ENCODE measurements at regions not wholly inside any gene's neighbourhood (a gene's known extent, or its start where the extent isn't known, plus 50 kb on each side); places are given as distances from the start of the nearest gene placed in this dataset.

DNA sequence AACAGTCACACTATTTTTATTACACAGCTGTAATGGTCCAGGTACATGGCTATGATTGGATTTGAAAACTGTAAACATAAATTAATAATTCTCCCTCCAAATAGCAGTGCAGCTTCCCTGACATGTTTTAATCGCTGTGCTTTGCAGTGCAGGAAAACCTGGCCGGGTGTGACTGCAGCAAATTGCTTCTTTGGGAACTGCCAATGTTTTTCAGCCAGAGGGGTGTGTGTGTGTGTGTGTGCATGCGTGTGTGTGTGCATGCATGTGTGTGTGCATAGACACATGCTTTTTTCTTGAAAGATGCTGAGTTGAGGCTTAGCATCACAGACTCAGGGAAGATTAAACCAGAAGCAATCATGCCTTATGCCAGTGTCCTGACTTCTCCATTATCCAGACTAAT is 231.2 kb downstream of the PRDM2 start:
- intact Hi-C loops (cut with DNase I; ENCODE audit: low total_unique reads) = no loop called here
- H3K4me3 ChIP-seq (ENCODE audit: low read depth, poor library complexity, severe bottlenecking) = no peak overlapping the region
- no peak for TF ChIP-seq POLR2A (IDR thresholded peaks at IDR 0.05)
- TF ChIP-seq, protein P1, sequence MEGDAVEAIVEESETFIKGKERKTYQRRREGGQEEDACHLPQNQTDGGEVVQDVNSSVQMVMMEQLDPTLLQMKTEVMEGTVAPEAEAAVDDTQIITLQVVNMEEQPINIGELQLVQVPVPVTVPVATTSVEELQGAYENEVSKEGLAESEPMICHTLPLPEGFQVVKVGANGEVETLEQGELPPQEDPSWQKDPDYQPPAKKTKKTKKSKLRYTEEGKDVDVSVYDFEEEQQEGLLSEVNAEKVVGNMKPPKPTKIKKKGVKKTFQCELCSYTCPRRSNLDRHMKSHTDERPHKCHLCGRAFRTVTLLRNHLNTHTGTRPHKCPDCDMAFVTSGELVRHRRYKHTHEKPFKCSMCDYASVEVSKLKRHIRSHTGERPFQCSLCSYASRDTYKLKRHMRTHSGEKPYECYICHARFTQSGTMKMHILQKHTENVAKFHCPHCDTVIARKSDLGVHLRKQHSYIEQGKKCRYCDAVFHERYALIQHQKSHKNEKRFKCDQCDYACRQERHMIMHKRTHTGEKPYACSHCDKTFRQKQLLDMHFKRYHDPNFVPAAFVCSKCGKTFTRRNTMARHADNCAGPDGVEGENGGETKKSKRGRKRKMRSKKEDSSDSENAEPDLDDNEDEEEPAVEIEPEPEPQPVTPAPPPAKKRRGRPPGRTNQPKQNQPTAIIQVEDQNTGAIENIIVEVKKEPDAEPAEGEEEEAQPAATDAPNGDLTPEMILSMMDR (IDR thresholded peaks at IDR 0.05) = no peak
- 37 to 42% methylated on average over 3 of the region's 3 CpGs for WGBS, 2 donors
- DNase-seq (ENCODE audit: low spot score in 2 of 2) = no peak

DNA sequence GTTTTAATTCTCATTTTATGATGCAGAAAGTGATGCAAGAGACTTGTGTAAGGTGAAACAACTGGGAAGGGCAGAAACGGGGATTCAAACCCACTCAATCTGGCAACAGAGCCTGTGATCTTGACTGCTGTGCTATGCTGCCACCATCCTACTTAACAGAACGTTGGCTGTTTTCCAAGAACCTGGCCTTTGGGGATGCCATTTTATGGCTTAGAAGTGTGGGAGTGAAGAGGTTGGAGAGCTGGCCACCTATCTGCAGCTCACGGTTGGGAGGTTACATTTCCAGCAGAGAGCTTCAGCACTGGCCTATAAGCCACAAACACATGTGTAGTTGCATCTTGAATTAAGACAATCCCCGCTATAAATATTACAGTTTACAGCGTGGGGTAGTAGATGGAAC is 235.3 kb downstream of the PRDM2 start:
- TF ChIP-seq, protein P1 (IDR thresholded peaks at IDR 0.05) = no peak
- no peak for TF ChIP-seq POLR2A (IDR thresholded peaks at IDR 0.05)
- DNase-seq (ENCODE audit: low spot score in 2 of 2) = no peak
- 71 to 73% methylated on average over 5 of the region's 5 CpGs for WGBS, 2 donors
- intact Hi-C loops (cut with DNase I; ENCODE audit: low total_unique reads) = no loop called here
- no peak overlapping the region for H3K4me3 ChIP-seq (ENCODE audit: low read depth, poor library complexity, severe bottlenecking)

DNA sequence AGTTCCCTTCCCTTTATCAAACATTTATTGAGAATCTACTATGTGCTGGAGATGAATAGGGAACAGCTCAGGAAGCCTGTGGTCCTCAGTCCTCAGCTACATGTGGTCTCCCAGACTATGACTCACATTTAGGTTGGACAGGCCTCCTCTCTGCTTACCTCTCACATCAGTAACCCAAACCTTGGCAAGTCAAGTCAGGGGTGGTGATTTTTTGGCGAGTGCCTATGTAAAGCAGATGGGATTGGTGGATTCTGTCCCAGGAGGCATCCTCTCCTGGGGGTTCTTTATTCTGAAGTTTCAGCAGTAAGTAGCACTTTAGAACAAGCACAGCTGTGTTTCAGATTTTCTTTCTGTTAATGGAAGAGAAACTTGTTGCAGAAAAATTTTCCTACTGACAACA is 241.3 kb downstream of the PRDM2 start:
- intact Hi-C loops (cut with DNase I; ENCODE audit: low total_unique reads) = no loop called here
- DNase-seq (ENCODE audit: low spot score in 2 of 2) = no peak
- WGBS, 2 donors = 75 to 100% methylated on average over 1 of the region's 1 CpG
- H3K4me3 ChIP-seq (ENCODE audit: low read depth, poor library complexity, severe bottlenecking) = no peak overlapping the region
- TF ChIP-seq POLR2A (IDR thresholded peaks at IDR 0.05) = no peak
- TF ChIP-seq, protein P1 (IDR thresholded peaks at IDR 0.05) = no peak

DNA sequence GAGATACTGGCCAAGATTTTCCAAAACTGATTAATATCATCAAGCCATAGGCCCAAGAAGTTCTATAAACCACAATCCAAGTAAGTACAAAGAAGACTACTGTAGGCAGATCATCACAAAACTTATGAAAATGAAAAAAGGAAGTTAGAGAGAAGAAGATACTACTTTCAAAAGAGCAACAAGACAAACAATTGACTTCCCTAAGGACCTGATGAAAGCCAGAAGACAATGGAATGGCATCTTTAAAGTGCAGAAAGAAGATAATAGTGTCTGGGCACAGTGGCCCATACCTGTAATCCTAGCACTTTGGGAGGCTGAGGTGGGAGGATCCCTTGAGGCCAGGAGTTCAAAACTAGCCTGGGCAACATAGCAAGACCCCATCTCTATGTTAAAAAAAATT is 243.1 kb downstream of the PRDM2 start:
- TF ChIP-seq, protein P1 (IDR thresholded peaks at IDR 0.05) = no peak
- no peak for TF ChIP-seq POLR2A (IDR thresholded peaks at IDR 0.05)
- intact Hi-C loops (cut with DNase I; ENCODE audit: low total_unique reads) = no loop called here
- no peak overlapping the region for H3K4me3 ChIP-seq (ENCODE audit: low read depth, poor library complexity, severe bottlenecking)
- no peak for DNase-seq (ENCODE audit: low spot score in 2 of 2)

DNA sequence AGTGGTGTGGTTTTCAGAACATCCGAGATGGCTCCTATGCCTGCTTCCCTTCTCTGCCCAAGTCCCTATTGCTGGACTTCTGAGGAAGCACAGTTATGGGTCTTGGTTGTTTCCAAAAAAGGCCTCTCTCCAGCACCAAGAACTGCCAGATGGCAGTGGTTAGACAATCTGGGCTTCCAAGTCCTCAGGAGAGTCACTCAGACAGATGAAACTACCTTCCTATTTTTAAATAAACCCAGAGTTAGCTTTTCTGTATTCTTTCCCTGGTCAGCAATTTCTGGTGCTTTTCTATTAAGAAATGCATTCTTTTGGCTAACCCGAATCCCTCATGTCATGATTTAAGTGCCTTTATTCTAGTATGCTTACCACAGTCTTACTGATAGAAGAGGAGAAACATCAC is 245.9 kb downstream of the PRDM2 start:
- WGBS, 2 donors = 58 to 62% methylated on average over 2 of the region's 2 CpGs
- H3K4me3 ChIP-seq (ENCODE audit: low read depth, poor library complexity, severe bottlenecking) = no peak overlapping the region
- intact Hi-C loops (cut with DNase I; ENCODE audit: low total_unique reads) = no loop called here

DNA sequence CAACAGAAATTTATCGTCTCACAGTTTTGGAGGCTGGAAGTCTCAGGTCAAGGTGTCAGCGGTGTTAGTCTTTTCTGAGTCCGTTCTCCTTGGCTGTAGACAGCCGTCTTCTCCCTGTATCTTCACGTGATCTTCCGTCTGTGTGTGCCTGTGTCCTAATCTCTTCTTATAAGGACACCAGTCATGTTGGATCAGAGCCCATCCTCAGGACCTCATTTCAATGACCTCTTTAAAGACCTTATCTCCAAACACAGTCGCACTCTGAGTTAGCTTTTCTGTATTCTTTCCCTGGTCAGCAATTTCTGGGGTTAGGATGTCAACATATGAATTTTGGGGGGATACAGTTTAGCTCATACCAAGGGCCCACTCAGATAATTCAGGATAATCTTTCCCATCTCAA is 247.7 kb downstream of the PRDM2 start:
- no peak for DNase-seq (ENCODE audit: low spot score in 2 of 2)
- 95% methylated on average over 7 of the region's 7 CpGs for WGBS, 2 donors
- intact Hi-C loops (cut with DNase I; ENCODE audit: low total_unique reads) = no loop called here
- TF ChIP-seq POLR2A (IDR thresholded peaks at IDR 0.05) = no peak
- H3K4me3 ChIP-seq (ENCODE audit: low read depth, poor library complexity, severe bottlenecking) = no peak overlapping the region

More for the DNA sequence above, 245.9 kb downstream of the PRDM2 start:
- TF ChIP-seq, protein P1 (IDR thresholded peaks at IDR 0.05) = no peak
- no peak for TF ChIP-seq POLR2A (IDR thresholded peaks at IDR 0.05)
- no peak for DNase-seq (ENCODE audit: low spot score in 2 of 2)

Data from lower leg skin (tissue), 4 donors.